ENCODE measurements at regions not wholly inside any gene's neighbourhood (a gene's known extent, or its start where the extent isn't known, plus 50 kb on each side); places are given as distances from the start of the nearest gene placed in this dataset.

- TF ChIP-seq, protein P1, sequence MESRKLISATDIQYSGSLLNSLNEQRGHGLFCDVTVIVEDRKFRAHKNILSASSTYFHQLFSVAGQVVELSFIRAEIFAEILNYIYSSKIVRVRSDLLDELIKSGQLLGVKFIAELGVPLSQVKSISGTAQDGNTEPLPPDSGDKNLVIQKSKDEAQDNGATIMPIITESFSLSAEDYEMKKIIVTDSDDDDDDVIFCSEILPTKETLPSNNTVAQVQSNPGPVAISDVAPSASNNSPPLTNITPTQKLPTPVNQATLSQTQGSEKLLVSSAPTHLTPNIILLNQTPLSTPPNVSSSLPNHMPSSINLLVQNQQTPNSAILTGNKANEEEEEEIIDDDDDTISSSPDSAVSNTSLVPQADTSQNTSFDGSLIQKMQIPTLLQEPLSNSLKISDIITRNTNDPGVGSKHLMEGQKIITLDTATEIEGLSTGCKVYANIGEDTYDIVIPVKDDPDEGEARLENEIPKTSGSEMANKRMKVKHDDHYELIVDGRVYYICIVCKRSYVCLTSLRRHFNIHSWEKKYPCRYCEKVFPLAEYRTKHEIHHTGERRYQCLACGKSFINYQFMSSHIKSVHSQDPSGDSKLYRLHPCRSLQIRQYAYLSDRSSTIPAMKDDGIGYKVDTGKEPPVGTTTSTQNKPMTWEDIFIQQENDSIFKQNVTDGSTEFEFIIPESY (IDR thresholded peaks at IDR 0.05; ENCODE audit: borderline replicate concordance, low read depth), result no peak
- TF ChIP-seq CTCF (IDR thresholded peaks at IDR 0.05) (no peak), NFIC (IDR thresholded peaks at IDR 0.05; ENCODE audit: borderline replicate concordance) (peak; percentile 27; the same call in 1 of the 2 replicates), EP300 (IDR thresholded peaks at IDR 0.05; ENCODE audit: borderline replicate concordance in 1 of 2, low read depth in 1 of 2, low read length in 1 of 2) (peak in 1 of 2 experiments; percentile 74; a peak in 3 of 4 replicates), TAF1 (IDR thresholded peaks at IDR 0.05; ENCODE audit: borderline replicate concordance, low read depth, low read length) (no peak), YY1 (IDR thresholded peaks at IDR 0.05; ENCODE audit: low read depth) (no peak), POLR2AphosphoS5 (IDR thresholded peaks at IDR 0.05; ENCODE audit: low read depth, low read length) (0 out of 2 replicates have a peak, but pooled peaks have one; percentile 26)
Observed at GRCh38 chr2:150182566-150183235, 304.8 kb downstream of the RND3 start.
